ENCODE measurements at regions not wholly inside any gene's neighbourhood (a gene's known extent, or its start where the extent isn't known, plus 50 kb on each side); places are given as distances from the start of the nearest gene placed in this dataset.

DNA sequence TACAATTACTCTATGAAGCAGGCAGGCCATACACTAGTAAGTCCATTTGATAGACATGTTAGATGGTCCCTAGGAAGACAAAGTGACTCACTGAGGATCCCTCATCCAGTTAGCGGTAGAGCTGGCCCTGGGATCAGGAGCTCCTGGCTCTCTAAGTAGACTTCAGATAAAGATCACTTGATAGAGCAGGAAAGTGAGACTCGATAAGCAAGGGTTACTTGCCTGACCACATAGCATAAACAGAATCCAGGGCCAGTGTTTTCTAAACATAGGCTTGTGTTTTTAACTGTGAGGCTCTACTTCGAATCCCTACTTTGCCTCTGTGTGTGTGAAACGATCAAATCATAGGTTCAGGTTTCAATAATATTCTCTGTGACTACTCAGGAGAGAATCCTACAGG is 355.2 kb upstream of the TRIB2 start:
- DNase-seq: no peak

DNA sequence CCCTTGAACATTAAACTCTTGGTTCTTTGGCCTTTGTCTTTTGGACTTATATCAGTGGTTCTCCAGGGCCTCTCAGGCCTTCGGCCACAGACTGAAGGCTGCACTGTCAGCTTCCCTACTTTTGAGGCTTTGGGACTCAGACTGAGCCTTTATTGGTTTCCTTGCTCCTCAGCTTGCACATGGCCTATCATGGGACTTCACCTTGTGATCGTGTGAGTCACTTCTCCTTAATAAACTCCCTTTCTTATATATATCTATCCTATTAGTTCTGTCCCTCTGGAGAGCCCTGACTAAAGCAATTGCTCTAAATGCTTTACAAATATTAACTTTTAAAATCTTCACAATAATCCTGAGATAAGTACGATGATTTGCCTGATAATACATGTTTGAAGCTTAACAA is 353.6 kb upstream of the TRIB2 start:
- DNase-seq: no peak

DNA sequence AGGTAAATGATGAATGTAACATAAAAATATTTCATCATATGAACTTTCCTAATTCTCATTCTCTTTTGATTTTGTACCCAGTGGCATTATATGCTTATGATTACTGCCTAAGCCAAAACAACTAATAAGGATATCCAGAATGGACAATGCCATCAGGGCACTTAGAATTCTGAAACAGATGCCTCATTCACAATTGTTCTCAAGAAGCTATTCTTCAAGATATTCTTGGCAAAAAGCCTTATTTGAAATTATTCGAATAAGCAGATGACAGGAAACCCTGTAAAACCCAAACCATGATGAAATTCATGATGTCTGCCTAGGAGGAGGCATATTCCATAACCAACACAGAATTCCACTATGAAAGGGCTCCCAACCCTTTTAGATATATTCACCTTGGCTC is 353.2 kb upstream of the TRIB2 start:
- DNase-seq: no peak

DNA sequence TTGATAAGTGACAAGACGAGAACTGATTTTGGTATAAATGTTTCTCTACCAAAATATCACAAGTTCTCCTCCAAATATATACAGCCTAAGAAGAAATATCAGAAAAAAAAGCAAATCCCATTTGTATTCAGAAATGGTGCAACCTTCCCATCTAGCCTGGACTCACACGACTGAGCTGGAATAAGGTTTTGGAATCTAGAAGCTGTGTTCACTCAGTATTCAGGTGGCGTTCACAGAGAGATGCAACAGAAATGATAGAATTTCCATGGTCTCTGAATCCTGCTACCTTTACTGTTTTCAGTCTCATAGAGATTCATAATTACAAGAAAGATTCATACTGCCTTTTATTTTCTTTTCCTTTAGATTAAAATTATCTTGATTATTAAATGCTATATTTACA is 347.2 kb upstream of the TRIB2 start:
- DNase-seq: no peak

DNA sequence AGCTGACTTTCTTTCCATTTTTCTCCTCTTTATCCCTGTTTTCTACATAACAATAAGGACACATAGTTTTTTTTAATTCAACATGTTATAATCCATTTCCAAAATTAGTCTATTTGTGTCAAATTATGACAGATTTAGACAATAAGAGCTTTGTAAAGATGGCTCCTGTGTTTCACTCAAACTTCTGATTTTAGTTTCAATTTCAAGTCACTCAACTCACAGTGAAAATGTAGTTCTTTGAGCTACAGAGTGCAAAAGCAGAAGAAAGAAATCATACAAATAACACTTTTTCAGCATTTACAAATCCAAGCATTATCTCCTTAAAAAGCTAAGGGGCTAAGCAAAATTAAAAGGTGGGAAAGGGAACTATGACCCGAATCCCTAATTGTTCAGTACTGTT is 340.7 kb upstream of the TRIB2 start:
- DNase-seq: no peak

DNA sequence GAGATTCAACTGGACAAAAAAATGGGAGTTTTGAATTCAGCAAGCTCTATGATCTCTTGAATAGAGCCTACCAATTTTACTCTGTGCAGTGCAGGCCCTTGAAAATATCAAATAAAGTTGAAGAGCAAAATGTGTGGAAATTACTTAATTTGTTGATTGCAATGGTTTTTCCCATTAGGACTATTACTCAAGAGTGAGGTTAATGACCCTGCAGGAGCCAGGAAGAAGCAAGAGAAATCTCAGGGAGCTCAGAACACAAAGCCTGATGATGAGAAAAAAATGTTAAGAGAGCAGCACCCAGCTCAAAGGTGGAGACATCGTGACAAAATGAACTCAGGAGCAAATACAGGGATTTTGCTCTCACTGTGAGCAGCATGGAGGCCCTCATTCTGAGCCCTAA is 337.6 kb upstream of the TRIB2 start:
- no peak for DNase-seq

DNA sequence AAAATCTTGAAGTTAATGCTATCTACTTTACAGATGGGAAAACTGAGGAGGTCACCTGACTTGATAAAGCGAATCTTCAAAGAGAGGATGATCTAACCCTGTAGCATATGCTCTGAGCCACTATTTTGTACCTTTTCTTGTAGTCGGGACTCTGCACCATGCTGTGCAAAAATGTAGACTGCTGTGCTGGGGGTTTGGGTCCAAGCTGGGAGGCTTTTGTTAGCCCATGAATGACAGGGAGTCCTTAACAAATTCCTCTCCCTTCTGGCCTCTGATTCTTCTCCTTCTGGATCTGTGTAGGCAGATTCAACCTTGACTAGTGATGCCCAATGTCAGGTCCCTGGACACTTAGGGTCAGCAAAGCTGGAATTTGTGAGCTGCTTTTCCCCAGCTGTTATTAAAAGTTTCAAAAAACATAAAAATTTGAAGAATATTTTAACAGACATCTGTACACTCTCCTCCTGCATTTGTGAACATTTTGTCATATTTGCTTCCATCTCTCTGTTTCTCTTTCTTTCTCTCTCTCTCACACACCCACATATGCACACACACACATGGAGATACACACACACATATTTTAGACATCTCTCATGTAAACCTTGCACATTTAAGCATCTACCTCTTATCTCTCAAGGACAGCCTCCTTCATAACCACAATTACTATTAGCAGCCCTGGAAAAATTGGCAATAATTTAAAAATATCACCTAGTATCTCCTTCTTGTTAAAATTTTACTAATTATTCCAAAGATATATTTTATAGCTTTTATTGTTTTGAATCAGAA is 335.0 kb upstream of the TRIB2 start:
- no peak for DNase-seq

DNA sequence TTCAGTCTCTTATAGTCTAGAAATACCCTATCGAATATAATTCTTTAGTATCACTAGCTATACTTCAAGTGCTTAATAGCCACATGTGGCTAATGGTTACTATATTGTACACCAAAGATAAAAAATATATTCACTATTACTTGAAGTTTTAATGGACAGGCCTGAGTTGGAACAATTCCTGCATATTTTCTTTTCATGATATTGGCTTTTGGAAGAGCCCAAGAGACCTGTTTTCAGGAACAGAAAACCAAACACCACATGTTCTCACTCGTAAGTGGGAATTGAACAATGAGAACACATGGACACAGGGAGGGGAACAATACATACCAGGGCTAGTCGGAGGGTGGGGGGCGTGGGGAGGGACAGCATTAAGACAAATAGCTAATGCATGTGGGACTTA is 334.4 kb upstream of the TRIB2 start:
- no peak for DNase-seq

DNA sequence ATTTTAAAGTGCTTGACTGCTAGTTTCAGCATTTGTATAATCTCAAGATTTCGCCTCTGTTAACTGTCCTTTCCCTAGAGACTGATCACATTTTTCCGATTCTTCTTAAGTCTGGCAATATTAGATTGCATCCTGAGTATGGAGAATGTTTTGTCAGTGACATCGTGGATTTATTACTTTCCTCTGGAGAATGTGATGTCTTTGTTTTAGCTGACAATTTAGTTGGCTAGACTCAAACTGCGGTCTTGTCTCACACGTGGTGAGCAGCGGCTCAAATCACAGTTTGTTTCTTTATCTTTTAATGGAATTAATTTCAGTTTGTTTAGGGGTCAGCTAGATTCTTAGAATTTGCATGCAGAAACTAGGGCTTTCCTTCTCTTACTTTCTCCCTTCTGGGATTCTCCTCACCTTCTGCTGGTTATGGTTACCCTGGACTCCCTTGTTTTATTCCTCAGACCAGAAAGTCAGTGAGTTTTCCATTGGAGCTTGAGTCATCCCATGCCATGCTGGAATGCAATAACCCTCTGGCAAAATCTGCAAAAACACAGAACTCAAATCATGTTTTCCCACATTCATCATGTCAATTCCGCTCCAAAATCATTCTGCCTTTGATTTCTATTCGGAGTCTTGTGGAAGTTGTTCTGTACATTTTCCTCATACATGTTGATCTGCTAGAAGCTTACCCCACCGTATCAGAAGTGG is 327.2 kb upstream of the TRIB2 start:
- DNase-seq: peak; percentile 27

DNA sequence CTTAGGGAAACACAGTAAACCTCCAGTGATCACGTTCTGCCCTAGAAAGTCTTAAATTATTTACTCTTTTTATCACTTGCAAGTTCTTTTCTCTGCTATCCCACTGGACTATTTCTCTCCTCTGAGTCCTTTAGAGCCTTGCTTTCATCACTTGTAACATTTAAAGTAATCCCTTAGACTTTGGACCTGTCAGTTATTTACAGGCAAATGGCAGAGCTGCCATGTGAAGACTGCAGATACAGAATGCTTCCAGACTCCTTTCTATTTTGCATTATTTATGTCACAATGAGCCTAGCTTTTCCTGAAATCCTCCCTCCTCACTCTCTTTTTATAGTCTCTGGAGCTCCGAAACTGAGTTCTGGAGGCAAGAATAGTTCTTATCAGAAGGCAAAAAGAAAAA is 325.6 kb upstream of the TRIB2 start:
- no peak for DNase-seq

DNA sequence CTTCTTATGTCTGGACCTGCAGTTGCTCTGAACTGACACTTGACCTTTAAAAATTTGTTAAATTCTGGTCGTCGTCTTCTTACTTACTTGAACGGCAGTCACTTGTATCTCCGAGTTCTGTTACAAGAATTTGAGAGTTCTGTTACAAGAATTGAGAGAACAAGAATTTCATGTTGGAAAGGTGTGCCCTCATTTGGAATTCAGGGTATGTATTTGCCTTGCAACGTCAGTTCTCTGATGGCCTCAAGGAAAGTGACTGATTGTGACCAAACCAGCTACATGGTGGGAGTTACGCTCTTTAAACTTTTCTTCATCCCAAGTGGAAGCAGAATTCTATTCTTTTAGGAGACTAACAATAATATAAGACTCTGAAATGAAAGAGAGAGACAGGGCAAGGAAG is 320.0 kb upstream of the TRIB2 start:
- no peak for DNase-seq

DNA sequence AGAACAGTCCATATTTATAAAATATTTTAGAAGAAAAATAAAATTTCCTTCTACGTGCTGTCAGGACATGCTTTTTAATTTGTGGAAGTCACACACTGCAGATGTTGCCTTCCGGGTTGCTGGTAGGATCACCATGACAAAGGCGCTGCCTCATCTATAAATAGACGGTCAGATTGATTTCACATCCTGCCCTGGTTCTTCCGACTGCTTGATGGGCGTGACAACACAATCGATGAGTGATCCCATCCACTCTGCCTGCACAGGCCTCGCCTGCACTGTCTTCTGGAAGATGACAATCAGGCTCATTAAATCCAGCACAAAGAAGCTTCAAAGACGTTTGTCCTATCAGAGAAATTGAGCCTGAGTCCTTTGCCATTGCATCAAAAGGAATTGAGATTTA is 318.9 kb upstream of the TRIB2 start:
- peak; percentile 10 for DNase-seq

DNA sequence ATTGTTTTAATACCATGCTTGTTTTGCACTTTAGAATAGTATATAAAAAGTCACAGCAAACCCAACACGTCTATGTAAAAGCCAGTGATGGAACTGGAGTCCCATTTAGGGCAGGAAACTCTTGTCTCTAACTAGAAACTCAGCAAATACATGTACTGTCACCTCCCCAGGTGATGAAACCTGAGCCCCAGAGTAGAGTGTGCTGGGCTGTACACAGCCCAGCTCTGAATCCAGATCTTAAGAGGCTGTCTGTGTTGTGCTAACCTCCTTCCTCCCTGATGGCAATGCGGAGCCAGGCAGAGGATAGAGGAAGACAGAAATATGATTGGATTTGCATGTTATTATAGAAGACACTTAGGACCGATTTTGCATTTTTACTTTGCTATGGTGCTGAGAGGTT is 317.5 kb upstream of the TRIB2 start:
- no peak for DNase-seq

DNA sequence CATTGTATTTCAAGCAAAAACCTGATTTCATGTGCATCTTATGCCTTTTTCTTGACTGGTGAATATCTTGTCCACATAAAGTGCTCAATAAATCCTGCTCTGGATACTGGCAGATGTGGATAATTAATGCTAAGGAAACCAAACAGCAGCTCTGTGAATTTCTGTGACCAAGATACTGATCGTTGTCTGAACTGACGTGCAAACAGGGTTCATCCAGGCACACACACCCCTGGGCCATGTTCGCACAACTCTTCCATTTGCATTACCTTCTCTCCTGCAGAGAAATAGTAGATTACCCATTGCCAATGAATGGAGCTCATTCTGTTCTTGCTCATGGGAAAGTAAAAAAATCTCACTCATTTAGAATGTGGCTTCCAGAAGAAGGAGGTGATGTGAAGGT is 316.2 kb upstream of the TRIB2 start:
- no peak for DNase-seq

DNA sequence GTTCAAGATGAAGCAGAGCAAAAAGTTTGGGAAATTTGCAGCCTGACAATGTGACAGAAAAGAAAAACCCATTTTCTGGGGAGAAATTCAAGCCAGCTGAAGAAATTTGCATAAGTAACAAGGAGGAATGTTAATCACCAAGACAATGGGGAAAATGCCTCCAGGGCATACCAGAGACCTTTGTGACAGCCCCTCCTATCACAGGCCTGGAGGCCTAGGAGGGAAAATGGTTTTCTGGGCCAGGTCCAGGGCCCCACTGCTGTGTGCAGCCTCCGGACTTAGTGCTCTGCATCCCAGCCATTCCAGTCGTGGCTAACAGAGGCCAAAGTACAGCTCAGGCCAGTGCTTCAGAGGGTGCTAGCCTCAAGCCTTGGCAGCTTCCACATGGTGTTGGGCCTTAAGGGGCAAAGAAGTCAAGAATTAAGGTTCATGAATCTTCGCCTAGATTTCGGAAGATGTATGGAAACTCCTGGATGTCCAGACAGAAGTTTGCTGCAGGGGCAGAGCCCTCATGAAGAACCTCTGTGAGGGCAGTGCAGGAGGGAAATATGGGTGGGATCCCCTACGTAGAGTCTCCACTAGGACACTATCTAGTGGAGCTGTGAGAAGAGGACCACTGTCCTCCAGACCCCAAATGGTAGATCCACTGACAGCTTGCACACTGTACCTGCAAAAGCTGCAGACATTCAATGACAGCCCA is 314.1 kb upstream of the TRIB2 start:
- DNase-seq: no peak

DNA sequence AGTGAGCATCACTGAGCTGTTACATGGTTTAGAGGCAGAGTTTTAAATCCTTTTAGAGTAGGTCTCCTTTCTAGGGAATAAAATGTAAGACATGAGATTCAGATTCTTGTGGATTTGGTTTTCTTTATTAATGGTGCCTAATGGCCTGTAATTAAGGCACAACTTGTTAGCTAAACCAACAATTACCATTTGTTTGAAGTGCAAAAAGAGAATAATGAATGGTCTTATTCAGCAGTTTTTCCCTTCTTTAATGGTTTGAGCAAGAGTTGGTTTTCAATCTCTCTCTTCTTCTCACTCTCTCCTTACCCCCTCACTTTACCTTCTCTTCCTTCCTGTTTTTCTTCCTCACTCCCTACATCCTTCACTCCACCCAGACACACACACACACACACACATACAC is 312.2 kb upstream of the TRIB2 start:
- no peak for DNase-seq

DNA sequence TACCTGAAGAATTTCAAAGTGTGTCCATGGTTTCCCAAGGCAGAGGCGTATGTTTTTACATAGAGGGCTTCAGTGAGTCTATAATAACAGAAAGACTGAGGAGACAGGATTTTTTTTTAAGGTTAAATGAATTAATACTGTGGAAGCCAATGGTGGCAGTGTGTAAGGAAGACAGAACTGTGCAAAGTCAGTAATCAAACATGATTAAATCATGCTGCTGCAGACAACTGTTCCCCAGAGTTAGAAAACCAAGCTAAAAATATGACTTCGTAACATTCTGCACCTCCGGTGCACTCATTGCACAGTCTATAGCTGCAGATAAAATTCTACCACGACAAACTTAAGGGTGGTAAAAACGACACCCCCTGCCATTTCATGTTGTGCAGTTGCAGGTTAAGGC is 309.6 kb upstream of the TRIB2 start:
- no peak for DNase-seq

DNA sequence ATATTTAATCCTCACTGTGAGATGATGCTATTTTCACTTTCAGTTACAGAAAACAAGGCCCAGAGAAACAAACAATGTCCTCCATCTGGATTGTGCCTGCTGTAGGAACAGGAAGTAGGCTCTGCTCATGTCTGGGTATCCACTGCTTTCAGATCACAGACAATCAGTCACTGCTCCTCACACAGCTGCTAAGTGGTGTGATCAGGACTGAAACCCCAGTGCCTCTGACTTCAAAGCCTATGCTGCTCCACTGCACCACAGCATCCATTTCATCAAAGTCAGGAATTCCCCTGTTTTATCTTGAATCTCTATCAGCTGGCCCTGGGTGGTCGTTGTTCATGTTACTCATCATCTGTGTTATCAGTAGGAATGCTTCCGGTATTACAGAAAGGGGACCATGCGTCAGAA is 303.8 kb upstream of the TRIB2 start:
- DNase-seq: no peak

DNA sequence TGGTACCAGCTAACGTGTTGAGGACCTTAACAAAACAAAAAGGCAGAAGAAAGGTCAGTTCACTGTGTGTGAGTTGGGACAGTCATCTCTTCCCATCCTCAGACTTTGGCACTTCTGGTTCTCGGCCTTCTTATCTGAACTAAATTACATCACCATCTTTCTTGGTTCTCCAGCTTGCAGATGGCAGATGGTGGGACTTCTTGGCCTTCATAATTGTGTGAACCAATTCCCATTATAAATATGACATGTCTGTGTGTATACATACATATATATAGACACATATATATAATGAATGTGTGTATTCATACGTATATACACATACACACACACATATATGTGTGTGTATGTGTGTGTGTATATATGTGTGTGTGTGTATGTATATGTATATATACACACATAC is 301.2 kb upstream of the TRIB2 start:
- no peak for DNase-seq

DNA sequence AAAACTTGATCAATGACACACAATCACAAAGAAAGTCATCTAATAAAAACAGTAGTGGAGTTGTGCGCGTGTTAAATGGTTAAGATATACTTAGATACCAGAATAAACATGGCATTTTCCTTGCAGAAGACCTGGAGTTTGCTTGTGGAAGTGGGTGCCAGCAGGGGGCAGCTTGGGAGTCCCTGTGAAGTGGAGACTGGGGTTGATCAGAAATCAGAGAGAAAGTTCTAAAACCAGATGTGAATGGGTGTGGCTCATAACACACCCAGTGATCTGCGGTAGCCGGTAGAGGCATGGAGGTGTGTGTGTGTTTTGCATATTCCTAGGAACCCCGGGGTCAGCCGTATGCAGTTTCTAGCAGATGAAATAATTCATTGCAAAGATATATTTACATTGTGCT is 300.1 kb upstream of the TRIB2 start:
- DNase-seq: peak; percentile 12

DNA sequence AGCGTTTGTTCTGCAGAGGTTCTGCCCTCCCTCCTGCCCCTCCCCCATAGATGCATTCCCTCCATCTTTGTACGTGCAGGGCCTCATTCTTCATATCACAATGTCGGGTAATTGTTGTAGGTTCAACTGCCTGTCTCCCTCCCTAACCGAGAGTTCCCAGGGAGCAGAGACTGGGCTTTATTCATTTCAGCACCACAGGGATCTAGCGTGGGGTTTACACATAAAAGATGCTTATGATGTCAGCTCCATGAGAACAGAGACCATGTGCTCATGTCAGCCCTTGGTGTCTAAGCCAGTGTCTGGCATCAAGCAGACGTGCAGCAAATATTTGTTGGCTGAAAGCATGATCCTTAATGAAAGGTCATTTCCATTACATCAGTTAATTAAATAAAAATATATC is 298.9 kb upstream of the TRIB2 start:
- DNase-seq: peak; percentile 44

DNA sequence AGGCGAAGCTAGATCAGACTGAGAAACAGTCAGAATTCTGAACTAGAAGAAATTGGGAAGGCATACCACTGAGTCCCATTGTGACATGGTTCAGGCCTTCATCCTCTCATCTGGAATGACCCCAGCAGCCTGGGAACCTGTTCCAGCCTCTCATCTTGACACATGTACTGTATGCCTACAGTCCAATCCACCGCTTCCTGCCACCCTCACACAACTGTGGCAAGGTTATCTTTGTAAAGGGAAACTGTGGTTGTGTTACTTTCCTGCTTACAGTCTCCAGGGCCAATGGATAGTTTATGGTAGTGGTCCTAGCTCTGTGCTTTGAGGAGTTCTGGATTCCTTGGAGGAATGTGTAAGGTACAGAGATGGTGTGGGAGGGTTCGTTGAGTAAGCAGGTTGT is 296.9 kb upstream of the TRIB2 start:
- DNase-seq: no peak

DNA sequence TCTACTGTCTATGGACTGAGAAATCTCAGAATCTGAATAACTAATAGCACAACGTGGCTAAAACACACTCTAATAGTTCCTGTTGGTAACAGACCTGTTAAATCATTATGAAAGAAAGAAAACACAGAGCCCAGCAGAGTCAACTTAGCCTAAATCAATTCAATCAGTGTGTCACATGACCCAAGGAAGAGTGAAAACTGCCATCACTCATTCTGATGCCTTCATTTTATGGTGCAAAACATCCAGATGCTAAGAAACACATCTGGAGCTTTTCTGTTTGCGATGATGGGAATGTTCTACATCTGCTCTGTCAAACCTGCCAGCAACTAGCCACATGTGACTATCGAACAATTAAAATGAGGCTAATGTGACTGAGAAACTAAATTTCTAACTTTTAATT is 295.7 kb upstream of the TRIB2 start:
- DNase-seq: peak; percentile 78

DNA sequence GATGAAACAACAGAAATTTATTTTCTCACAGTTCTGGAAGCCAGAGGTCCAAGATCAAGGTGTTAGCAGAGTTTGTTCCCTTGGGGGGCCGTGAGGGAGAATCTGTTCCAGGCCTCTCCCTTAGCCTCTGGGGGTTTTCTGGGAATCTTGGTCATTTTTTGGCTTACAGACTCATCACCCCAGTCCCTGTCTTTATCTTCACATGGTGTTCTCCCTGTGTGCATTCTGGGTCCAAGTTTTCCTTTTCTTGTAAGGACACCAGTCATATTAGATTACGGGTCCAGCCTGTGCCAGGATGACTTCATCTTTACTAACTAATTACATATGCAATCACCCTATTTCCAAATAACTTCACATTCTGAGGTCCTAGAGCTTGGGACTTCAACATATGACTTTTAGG is 292.5 kb upstream of the TRIB2 start:
- no peak for DNase-seq

Measured in skin of body (tissue), 1 donor.